K562 (cell line): ENCODE measurements at regions not wholly inside any gene's neighbourhood (a gene's known extent, or its start where the extent isn't known, plus 50 kb on each side); places are given as distances from the start of the nearest gene placed in this dataset.

Experiments
- ATAC-seq: fragments of 200-7000 bp; cut with Tn5 transposase; 3 replicates; pipeline ENCODE4 v1.9.1; 2020; ENCODE audit warnings: moderate library complexity
- BruUV-seq: library from RNA; stranded (reverse); fragments of 400-500 nt; replicated peaks from 2 replicates; lab custom pipeline; 2021; lab: Mats Ljungman, UMichigan
- CTCF ChIA-PET: fragments of 300-600 bp; formaldehyde crosslinking; extraction: SDS; loops from one replicate; lab custom pipeline; 2021; ENCODE audit warnings: low intra/inter-chr PET ratio; lab: Yijun Ruan, JAX
- POLR2A ChIA-PET: fragments of 300-600, 350-650 bp; sonication (Branson Sonifier 250); formaldehyde crosslinking; extraction: SDS; loops from one replicate; lab custom pipeline; 2021; ENCODE audit warnings: antibody characterized with exemption, inconsistent platforms; lab: Yijun Ruan, JAX
- DNase-seq, 4 experiments: peaks; one replicate each; pipeline versions ENCODE4 v3.0.0 to v3.0.0-alpha.2; 2011 to 2018; ENCODE audit warnings: low spot score in 3 of 4, mixed read lengths in 3 of 4; ENCODE audit errors: extremely low read depth in 1 of 4
- FAIRE-seq: peaks from 2 replicates; lab custom pipeline; 2011; peaks lifted over from hg19 to GRCh38; lab: Jason Lieb, UNC
- H2AFZ ChIP-seq: 2 replicates; pipeline ENCODE4 v1.6.0; 2011; ENCODE audit warnings: low read depth, low read length, control low read depth, inconsistent platforms
- H3K27ac ChIP-seq: fragments of 200-600 bp; 3 replicates; pipeline ENCODE4 v1.8.0; 2011; ENCODE audit warnings: low read depth, mild to moderate bottlenecking, control low read depth, inconsistent platforms, low read length, moderate library complexity, mixed read lengths; ENCODE audit errors: extremely low read depth
- H3K27me3 ChIP-seq, 2 experiments: fragments of 300-600 bp in 1 of 2; 2 replicates in 1 of 2; 3 replicates in 1 of 2; pipeline versions ENCODE4 v1.6.0 to v1.8.0; 2011; ENCODE audit warnings: inconsistent platforms in 2 of 2, low read length in 2 of 2, mild to moderate bottlenecking in 1 of 2, mixed read lengths in 1 of 2, moderate library complexity in 1 of 2; ENCODE audit not compliant: control insufficient read depth in 2 of 2, insufficient read depth in 2 of 2
- H3K36me3 ChIP-seq: fragments of 300-600 bp; 3 replicates; pipeline ENCODE4 v1.8.0; 2011; ENCODE audit warnings: mild to moderate bottlenecking, low read length, inconsistent platforms; ENCODE audit not compliant: control insufficient read depth, insufficient read depth
- H3K4me1 ChIP-seq, 2 experiments: fragments of 200-600 bp in 1 of 2; replicated peaks in 1 of 2; 2 replicates in 1 of 2; 3 replicates in 1 of 2; pipeline versions ENCODE4 v1.5.1 to v1.8.0; 2011; ENCODE audit warnings: inconsistent platforms in 2 of 2, low read length in 2 of 2, mild to moderate bottlenecking in 1 of 2, mixed read lengths in 1 of 2, moderate library complexity in 1 of 2; ENCODE audit not compliant: control insufficient read depth in 2 of 2, insufficient read depth in 2 of 2
- H3K4me2 ChIP-seq: 2 replicates; pipeline ENCODE4 v1.6.1; 2011; ENCODE audit warnings: low read length, control low read depth, inconsistent platforms, mixed read lengths; ENCODE audit not compliant: insufficient read depth
- H3K4me3 ChIP-seq: fragments of 200-600 bp; sonication (generic), shearing (Covaris generic); 2 replicates; pipeline ENCODE4 v1.5.1; 2016; ENCODE audit warnings: control low read depth, inconsistent platforms
- H3K79me2 ChIP-seq: fragments of 200-600 bp; 3 replicates; pipeline ENCODE4 v1.8.0; 2011; ENCODE audit warnings: low read length, inconsistent platforms; ENCODE audit not compliant: control insufficient read depth, insufficient read depth
- H3K9ac ChIP-seq, 2 experiments: 2 replicates each; pipeline versions ENCODE4 v1.6.0 to v1.6.1; 2011; ENCODE audit warnings: low read depth in 2 of 2, low read length in 2 of 2, control low read depth in 1 of 2, inconsistent platforms in 1 of 2, mild to moderate bottlenecking in 1 of 2, mixed read lengths in 1 of 2; ENCODE audit not compliant: insufficient read depth in 1 of 2
- H3K9me1 ChIP-seq: one replicate; pipeline ENCODE4 v1.6.0; 2011; ENCODE audit warnings: inconsistent platforms, mild to moderate bottlenecking, low read length, moderate library complexity; ENCODE audit not compliant: control insufficient read depth, insufficient read depth
- H3K9me3 ChIP-seq: replicated peaks from 2 replicates; pipeline ENCODE4 v1.5.1; 2011; ENCODE audit warnings: low read depth, low read length, inconsistent platforms; ENCODE audit not compliant: control insufficient read depth, insufficient read depth
- H4K20me1 ChIP-seq: replicated peaks from 2 replicates; pipeline ENCODE4 v1.6.1; 2011; ENCODE audit warnings: low read length, inconsistent platforms, mixed read lengths; ENCODE audit not compliant: control insufficient read depth, insufficient read depth
- ATF7 ChIP-seq: fragments of 450-650 bp; IDR thresholded peaks from 2 replicates; pipeline ENCODE4 v1.7.1; 2014; ENCODE audit warnings: mild to moderate bottlenecking, moderate library complexity
- CREM ChIP-seq: IDR thresholded peaks from 2 replicates; pipeline ENCODE4 v1.6.1; 2014; ENCODE audit warnings: antibody characterized with exemption, low read depth
- EGR1 ChIP-seq: fragments of 450-650 bp; conservative IDR thresholded peaks from 2 replicates; pipeline ENCODE4 v1.6.1; 2017; ENCODE audit warnings: mild to moderate bottlenecking
- ELF1 ChIP-seq: fragments of 200-800 bp; sonication (Bioruptor generic); IDR thresholded peaks from 2 replicates; pipeline ENCODE4 v1.6.1; 2016; ENCODE audit warnings: missing genetic modification characterization, missing compliant biosample characterization
- IRF9 ChIP-seq: fragments of 450-650 bp; IDR thresholded peaks from 2 replicates; pipeline ENCODE4 v1.6.1; 2016; ENCODE audit warnings: missing biosample characterization, missing genetic modification characterization
- KAT2B ChIP-seq: IDR thresholded peaks from one replicate; pipeline ENCODE4 v1.6.1; 2012; ENCODE audit warnings: low read depth, mild to moderate bottlenecking, control low read depth, inconsistent platforms, low read length, moderate library complexity
- MEF2A ChIP-seq: IDR thresholded peaks from 2 replicates; pipeline ENCODE4 v1.6.1; 2011; ENCODE audit warnings: low read depth, mild to moderate bottlenecking, low read length, moderate library complexity; ENCODE audit not compliant: control insufficient read depth
- NFE2 ChIP-seq: IDR thresholded peaks from 2 replicates; pipeline ENCODE4 v1.6.1; 2014; ENCODE audit warnings: antibody characterized with exemption, low read depth
- NFIX ChIP-seq: fragments of 250-450 bp; sonication (Bioruptor Pico); IDR thresholded peaks from 2 replicates; pipeline ENCODE4 v1.4.0; 2020; ENCODE audit warnings: low read depth, mild to moderate bottlenecking, moderate library complexity
- RBM25 ChIP-seq: fragments of 200-400 bp; formaldehyde crosslinking; IDR thresholded peaks from 2 replicates; pipeline ENCODE4 v1.6.1; 2018; ENCODE audit warnings: low read length, low read depth, moderate library complexity; ENCODE audit not compliant: severe bottlenecking
- TARDBP ChIP-seq: fragments of 450-650 bp; IDR thresholded peaks from 2 replicates; pipeline ENCODE4 v1.6.1; 2016
- U2AF2 ChIP-seq: fragments of 200-400 bp; formaldehyde crosslinking; optimal IDR thresholded peaks from 2 replicates; pipeline ENCODE3; 2017; ENCODE audit warnings: low read depth, mild to moderate bottlenecking, low read length
- ZNF766 ChIP-seq: fragments of 200-800 bp; sonication (Bioruptor generic); conservative IDR thresholded peaks from 2 replicates; pipeline ENCODE4 v1.6.1; 2016; ENCODE audit warnings: missing genetic modification characterization, missing compliant biosample characterization
- WGBS: fragments of 100-300 bp; shearing (Covaris generic); methylation state at CpG from one replicate; pipeline ENCODE4 v1.1.6; 2016; ENCODE audit warnings: low coverage, mixed read lengths; ENCODE audit not compliant: insufficient coverage; ENCODE audit errors: missing lambda C conversion rate; 5-methylcytosine and 5-hydroxymethylcytosine counted together
- in situ Hi-C: fragments of 300-500 bp; cut with MboI; formaldehyde crosslinking; loops from 4 replicates; pipeline ENCODE4 v1.15.0; 2018; ENCODE audit warnings: inconsistent platforms, mixed read lengths
- intact Hi-C: fragments of 100-400 bp; cut with micrococcal nuclease; formaldehyde crosslinking; loops from 2 replicates; pipeline ENCODE4 v1.14.2; 2022

GRCh38 chr12:90237841-90238240, 529.2 kb upstream of the ATP2B1 start:
- intact Hi-C loops (no loop called here), in situ Hi-C loops (no loop called here)
- H3K36me3 ChIP-seq: no peaks in the 10 kb centered on the region
- ATAC-seq: no peak
- no peak overlapping the region for H2AFZ ChIP-seq
- no peaks in the 10 kb centered on the region for H4K20me1 ChIP-seq
- no peak overlapping the region for H3K9ac ChIP-seq
- POLR2A ChIA-PET: no interaction called here
- no peak overlapping the region for H3K4me2 ChIP-seq
- 0% methylated on average over 3 of the region's 3 CpGs for WGBS
- no TSS peak for BruUV-seq
- H3K9me1 ChIP-seq: no peaks in the 10 kb centered on the region
- CTCF ChIA-PET: no interaction called here
- no peak for DNase-seq
- no peaks in the 10 kb centered on the region for H3K27me3 ChIP-seq
- no peaks in the 10 kb centered on the region for H3K4me1 ChIP-seq
- no peak overlapping the region for H3K27ac ChIP-seq
- H3K9me3 ChIP-seq: no peaks in the 10 kb centered on the region
- no peaks in the 10 kb centered on the region for H3K79me2 ChIP-seq
- H3K4me3 ChIP-seq: no peak overlapping the region
- TF ChIP-seq MEF2A: no peak
- no peak for TF ChIP-seq CREM
- no peak for TF ChIP-seq IRF9 (tag)
- no peak for FAIRE-seq

GRCh38 chr12:90235642-90236041, 527.0 kb upstream of the ATP2B1 start:
- H3K9ac ChIP-seq: no peak overlapping the region
- FAIRE-seq (no peak), DNase-seq (no peak), ATAC-seq (no peak)
- in situ Hi-C loops (no loop called here), intact Hi-C loops (no loop called here)
- H2AFZ ChIP-seq: no peak overlapping the region
- no TSS peak for BruUV-seq
- no peak overlapping the region for H3K4me3 ChIP-seq
- ChIA-PET POLR2A (no interaction called here), CTCF (no interaction called here)
- TF ChIP-seq U2AF2 (no peak), NFIX (CRISPR knock-in tag) (no peak), EGR1 (no peak), KAT2B (no peak), TARDBP (no peak), ATF7 (no peak), ZNF766 (CRISPR knock-in tag) (no peak), NFE2 (no peak), RBM25 (no peak), ELF1 (tag) (no peak)
- 0% methylated on average over 1 of the region's 1 CpG for WGBS
- H4K20me1 ChIP-seq: no peaks in the 10 kb centered on the region
- no peaks in the 10 kb centered on the region for H3K9me1 ChIP-seq
- no peaks in the 10 kb centered on the region for H3K36me3 ChIP-seq
- H3K79me2 ChIP-seq: no peaks in the 10 kb centered on the region
- H3K4me2 ChIP-seq: no peak overlapping the region
- H3K4me1 ChIP-seq: no peaks in the 10 kb centered on the region
- H3K27ac ChIP-seq: no peak overlapping the region
- H3K9me3 ChIP-seq: no peaks in the 10 kb centered on the region
- no peaks in the 10 kb centered on the region for H3K27me3 ChIP-seq
